Liver (tissue), 8 donors: ENCODE measurements at regions not wholly inside any gene's neighbourhood (a gene's known extent, or its start where the extent isn't known, plus 50 kb on each side); places are given as distances from the start of the nearest gene placed in this dataset.

Source experiments
- DNase-seq: peaks from one replicate; pipeline ENCODE4 v3.0.0-alpha.2; 2017; ENCODE audit warnings: low spot score
- H3K27ac ChIP-seq, 2 donors: one replicate each; pipeline ENCODE4 v1.7.0; 2013; ENCODE audit warnings: inconsistent platforms in 2 of 2, low read length in 2 of 2, control low read depth in 1 of 2, low read depth in 1 of 2, mild to moderate bottlenecking in 1 of 2
- H3K27me3 ChIP-seq, 4 donors: one replicate each; pipeline versions ENCODE4 v1.6.1 to v1.7.0; 2013; ENCODE audit warnings: low read length in 3 of 4, inconsistent platforms in 1 of 4, mild to moderate bottlenecking in 1 of 4, moderate library complexity in 1 of 4; ENCODE audit not compliant: control insufficient read depth in 4 of 4, insufficient read depth in 4 of 4
- H3K36me3 ChIP-seq, 4 donors: one replicate each; pipeline versions ENCODE4 v1.6.1 to v1.7.0; 2013; ENCODE audit warnings: low read length in 3 of 4, mild to moderate bottlenecking in 3 of 4, low read depth in 1 of 4, moderate library complexity in 1 of 4; ENCODE audit not compliant: control insufficient read depth in 4 of 4, insufficient read depth in 3 of 4
- H3K4me1 ChIP-seq, 4 donors: one replicate each; pipeline versions ENCODE4 v1.6.1 to v1.7.0; 2013; ENCODE audit warnings: low read length in 3 of 4, mild to moderate bottlenecking in 3 of 4, moderate library complexity in 1 of 4; ENCODE audit not compliant: control insufficient read depth in 4 of 4, insufficient read depth in 4 of 4
- H3K4me3 ChIP-seq, 3 donors: one replicate each; pipeline versions ENCODE4 v1.6.1 to v1.7.0; 2013; ENCODE audit warnings: low read length in 3 of 3, control low read depth in 1 of 3, low read depth in 1 of 3, mild to moderate bottlenecking in 1 of 3
- H3K9ac ChIP-seq, 2 donors: one replicate each; pipeline ENCODE4 v1.7.0; 2013; ENCODE audit warnings: low read length in 2 of 2, mild to moderate bottlenecking in 2 of 2, moderate library complexity in 2 of 2, control low read depth in 1 of 2, low read depth in 1 of 2
- H3K9me3 ChIP-seq, 4 donors: one replicate each; pipeline versions ENCODE4 v1.6.1 to v1.7.0; 2013; ENCODE audit warnings: low read length in 3 of 4; ENCODE audit not compliant: control insufficient read depth in 4 of 4
- ATF3 ChIP-seq: IDR thresholded peaks from 2 replicates; pipeline ENCODE4 v1.6.1; 2016; ENCODE audit warnings: antibody characterized with exemption
- CTCF ChIP-seq: fragments of 150-350 bp; IDR thresholded peaks from 2 replicates; pipeline ENCODE4 v1.5.1; 2017; ENCODE audit warnings: improper control_type of control experiment, low read depth, low read length; ENCODE audit not compliant: missing input control
- EGR1 ChIP-seq, 2 donors: IDR thresholded peaks; 2 replicates each; pipeline ENCODE4 v1.6.1; 2016 to 2018; ENCODE audit warnings: antibody characterized with exemption in 2 of 2, low read depth in 2 of 2
- FOXA1 ChIP-seq: IDR thresholded peaks from 2 replicates; pipeline ENCODE4 v1.6.1; 2016; ENCODE audit warnings: antibody characterized with exemption
- FOXA2 ChIP-seq: IDR thresholded peaks from 2 replicates; pipeline ENCODE4 v1.6.1; 2016; ENCODE audit warnings: antibody characterized with exemption
- GABPA ChIP-seq, 2 donors: IDR thresholded peaks in 1 of 2; conservative IDR thresholded peaks in 1 of 2; 2 replicates each; pipeline ENCODE4 v1.6.1; 2016; ENCODE audit warnings: antibody characterized with exemption in 2 of 2, mild to moderate bottlenecking in 1 of 2, moderate library complexity in 1 of 2
- HNF4A ChIP-seq, 2 donors: conservative IDR thresholded peaks; 2 replicates each; pipeline ENCODE4 v1.6.1; 2016; ENCODE audit warnings: antibody characterized with exemption in 2 of 2, mild to moderate bottlenecking in 2 of 2
- HNF4G ChIP-seq: IDR thresholded peaks from 2 replicates; pipeline ENCODE4 v1.6.1; 2016; ENCODE audit warnings: antibody characterized with exemption
- JUND ChIP-seq, 2 donors: IDR thresholded peaks; 2 replicates each; pipeline ENCODE4 v1.6.1; 2016; ENCODE audit warnings: antibody characterized with exemption in 2 of 2
- MAX ChIP-seq: IDR thresholded peaks from 2 replicates; pipeline ENCODE4 v1.6.1; 2016; ENCODE audit warnings: antibody characterized with exemption
- NR2F2 ChIP-seq: IDR thresholded peaks from 2 replicates; pipeline ENCODE4 v1.6.1; 2016; ENCODE audit warnings: antibody characterized with exemption
- RAD21 ChIP-seq, 2 donors: IDR thresholded peaks; 2 replicates each; pipeline ENCODE4 v1.6.1; 2016; ENCODE audit warnings: antibody characterized with exemption in 2 of 2, mild to moderate bottlenecking in 2 of 2
- REST ChIP-seq: IDR thresholded peaks from 2 replicates; pipeline ENCODE4 v1.6.1; 2016; ENCODE audit warnings: antibody characterized with exemption, mild to moderate bottlenecking
- RXRA ChIP-seq, 2 donors: IDR thresholded peaks; 2 replicates each; pipeline ENCODE4 v1.6.1; 2017 to 2018; ENCODE audit warnings: antibody characterized with exemption in 2 of 2, mild to moderate bottlenecking in 1 of 2
- SP1 ChIP-seq: IDR thresholded peaks from 2 replicates; pipeline ENCODE4 v1.6.1; 2018; ENCODE audit warnings: antibody characterized with exemption, mild to moderate bottlenecking
- TAF1 ChIP-seq: conservative IDR thresholded peaks from 2 replicates; pipeline ENCODE4 v1.6.1; 2016; ENCODE audit warnings: antibody characterized with exemption, mild to moderate bottlenecking
- YY1 ChIP-seq: IDR thresholded peaks from 2 replicates; pipeline ENCODE4 v1.6.1; 2016; ENCODE audit warnings: antibody characterized with exemption, mild to moderate bottlenecking
- ZBTB33 ChIP-seq: IDR thresholded peaks from 2 replicates; pipeline ENCODE4 v1.6.1; 2016; ENCODE audit warnings: antibody characterized with exemption
- WGBS: extraction: QIAGEN DNeasy Blood & Tissue Kit; methylation state at CpG from one replicate; pipeline ENCODE4 v1.1.7; 2013; 5-methylcytosine and 5-hydroxymethylcytosine counted together
- donor health status: healthy.
- donor health status: healthy.
- donor health status: healthy.
- donor health status: healthy.
- donor health status: healthy.

GRCh38 chr3:190728574-190729246 lies 133.8 kb downstream of the GMNC start:
- H3K4me3 ChIP-seq, result no peak overlapping the region
- no peak for TF ChIP-seq RXRA (IDR thresholded peaks at IDR 0.05)
- TF ChIP-seq ATF3, result peak; percentile 55
- peak; percentile 37 for TF ChIP-seq ZBTB33
- TF ChIP-seq JUND (IDR thresholded peaks at IDR 0.05), result peak in 1 of 2 donors; percentile 31
- TF ChIP-seq FOXA1, result peak; percentile 65
- TF ChIP-seq FOXA2, result peak; percentile 74
- TF ChIP-seq GABPA (IDR thresholded peaks at IDR 0.05 in 1 of 2, conservative IDR thresholded peaks at IDR 0.05 in 1 of 2), result no peak
- TF ChIP-seq CTCF, result no peak
- peak; percentile 65 for TF ChIP-seq YY1
- TF ChIP-seq HNF4G, result no peak
- no peak for TF ChIP-seq NR2F2
- TF ChIP-seq SP1, result peak; percentile 44
- TF ChIP-seq REST, result no peak
- TF ChIP-seq HNF4A (conservative IDR thresholded peaks at IDR 0.05), result peak in 1 of 2 donors; percentile 26
- TF ChIP-seq TAF1, result no peak
- peak; percentile 28 for TF ChIP-seq MAX
- no peak for TF ChIP-seq EGR1 (IDR thresholded peaks at IDR 0.05; ENCODE audit: low read depth in 2 of 2)
- peak; percentile 27 to 34 for TF ChIP-seq RAD21 (IDR thresholded peaks at IDR 0.05)
- no peak overlapping the region for H3K27ac ChIP-seq
- peak overlapping the region in 1 of 2 donors; percentile 47 for H3K9ac ChIP-seq
- no peaks in the 10 kb centered on the region for H3K9me3 ChIP-seq
- DNase-seq, result no peak
- WGBS, result 43% methylated on average over 7 of the region's 7 CpGs
- no peaks in the 10 kb centered on the region for H3K4me1 ChIP-seq
- no peaks in the 10 kb centered on the region for H3K36me3 ChIP-seq
- H3K27me3 ChIP-seq, result no peaks in the 10 kb centered on the region
